ENCODE measurements at regions not wholly inside any gene's neighbourhood (a gene's known extent, or its start where the extent isn't known, plus 50 kb on each side); places are given as distances from the start of the nearest gene placed in this dataset.

DNA sequence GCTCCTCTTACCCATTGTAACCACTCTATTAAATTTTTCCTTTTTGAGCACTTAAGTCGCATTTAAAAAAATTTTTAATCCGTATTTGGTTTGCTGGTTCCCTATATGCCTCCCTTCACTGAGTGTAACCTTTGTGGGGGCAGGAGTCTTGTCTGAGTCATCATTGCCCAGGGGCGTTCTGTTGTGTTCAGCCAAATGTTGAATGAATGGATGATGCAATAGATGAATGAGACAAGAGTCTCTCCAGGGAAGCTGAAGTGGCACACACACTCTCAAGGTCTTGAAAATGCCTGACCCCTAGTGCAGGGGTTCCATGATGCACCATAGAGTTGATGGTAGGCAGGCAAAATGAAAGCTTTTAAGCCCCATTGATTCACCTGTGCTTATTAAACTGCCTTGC lies 123.0 kb upstream of the RBFOX1 start:
- TF ChIP-seq, protein P1, sequence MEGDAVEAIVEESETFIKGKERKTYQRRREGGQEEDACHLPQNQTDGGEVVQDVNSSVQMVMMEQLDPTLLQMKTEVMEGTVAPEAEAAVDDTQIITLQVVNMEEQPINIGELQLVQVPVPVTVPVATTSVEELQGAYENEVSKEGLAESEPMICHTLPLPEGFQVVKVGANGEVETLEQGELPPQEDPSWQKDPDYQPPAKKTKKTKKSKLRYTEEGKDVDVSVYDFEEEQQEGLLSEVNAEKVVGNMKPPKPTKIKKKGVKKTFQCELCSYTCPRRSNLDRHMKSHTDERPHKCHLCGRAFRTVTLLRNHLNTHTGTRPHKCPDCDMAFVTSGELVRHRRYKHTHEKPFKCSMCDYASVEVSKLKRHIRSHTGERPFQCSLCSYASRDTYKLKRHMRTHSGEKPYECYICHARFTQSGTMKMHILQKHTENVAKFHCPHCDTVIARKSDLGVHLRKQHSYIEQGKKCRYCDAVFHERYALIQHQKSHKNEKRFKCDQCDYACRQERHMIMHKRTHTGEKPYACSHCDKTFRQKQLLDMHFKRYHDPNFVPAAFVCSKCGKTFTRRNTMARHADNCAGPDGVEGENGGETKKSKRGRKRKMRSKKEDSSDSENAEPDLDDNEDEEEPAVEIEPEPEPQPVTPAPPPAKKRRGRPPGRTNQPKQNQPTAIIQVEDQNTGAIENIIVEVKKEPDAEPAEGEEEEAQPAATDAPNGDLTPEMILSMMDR (IDR thresholded peaks at IDR 0.05; ENCODE audit: insufficient read depth, low read length, poor library complexity, severe bottlenecking), result no peak
- TF ChIP-seq EZH2phosphoT487 (conservative IDR thresholded peaks at IDR 0.05; ENCODE audit: low read length), result no peak

All from SU-DHL-6 (cell line).